ENCODE measurements at regions not wholly inside any gene's neighbourhood (a gene's known extent, or its start where the extent isn't known, plus 50 kb on each side); places are given as distances from the start of the nearest gene placed in this dataset.

GRCh38 chr18:41731884-41732283 lies 223.2 kb upstream of the PIK3C3 start:
- TF ChIP-seq CTCF (IDR thresholded peaks at IDR 0.05; ENCODE audit: low read length) (no peak), EZH2 (IDR thresholded peaks at IDR 0.05; ENCODE audit: borderline replicate concordance, low read length) (no peak)
